ENCODE measurements at regions not wholly inside any gene's neighbourhood (a gene's known extent, or its start where the extent isn't known, plus 50 kb on each side); places are given as distances from the start of the nearest gene placed in this dataset.

DNA sequence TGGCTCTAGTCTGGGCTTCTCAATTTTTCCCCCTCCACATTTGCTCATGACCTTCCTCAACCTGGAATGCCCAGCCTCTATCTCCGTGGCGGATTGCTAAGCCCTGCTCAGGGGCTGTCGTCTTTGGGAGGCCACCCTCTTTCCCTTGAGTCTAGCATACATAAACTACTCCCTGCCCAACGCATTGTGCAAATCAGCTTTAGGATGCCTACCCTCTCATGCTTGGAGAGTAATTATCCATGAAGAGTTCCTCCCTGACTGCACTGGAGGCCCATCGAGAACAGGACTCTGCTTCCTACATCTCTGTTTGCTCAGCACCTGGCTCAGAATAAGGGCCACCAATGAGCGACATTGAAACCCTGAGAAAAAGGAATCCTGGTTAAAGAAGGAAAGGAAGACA lies 53.7 kb upstream of the NPAS2 start:
- no peak for DNase-seq

DNA sequence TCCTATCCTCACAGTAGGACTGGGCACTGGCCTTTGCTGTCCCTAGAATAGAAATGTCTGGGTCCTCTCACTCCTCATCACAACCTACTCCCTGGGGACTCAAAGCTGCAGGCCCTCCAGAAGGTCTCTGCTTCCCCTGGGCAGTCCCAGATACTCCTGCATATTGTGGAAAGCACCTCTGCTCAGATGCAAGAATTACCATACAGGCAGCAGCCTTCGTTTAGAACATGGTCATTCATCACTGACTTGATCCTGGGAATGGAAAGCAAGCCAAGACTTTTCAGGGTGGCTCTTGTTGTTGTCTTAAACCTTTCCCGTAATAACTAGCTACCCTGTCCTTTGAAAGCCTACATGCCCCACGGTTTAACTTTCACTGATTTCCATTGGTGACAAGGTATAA lies 53.1 kb upstream of the NPAS2 start:
- DNase-seq = no peak

- DNase-seq = no peak
Observed at GRCh38 chr2:100767224-100767653, 52.7 kb upstream of the NPAS2 start.

DNA sequence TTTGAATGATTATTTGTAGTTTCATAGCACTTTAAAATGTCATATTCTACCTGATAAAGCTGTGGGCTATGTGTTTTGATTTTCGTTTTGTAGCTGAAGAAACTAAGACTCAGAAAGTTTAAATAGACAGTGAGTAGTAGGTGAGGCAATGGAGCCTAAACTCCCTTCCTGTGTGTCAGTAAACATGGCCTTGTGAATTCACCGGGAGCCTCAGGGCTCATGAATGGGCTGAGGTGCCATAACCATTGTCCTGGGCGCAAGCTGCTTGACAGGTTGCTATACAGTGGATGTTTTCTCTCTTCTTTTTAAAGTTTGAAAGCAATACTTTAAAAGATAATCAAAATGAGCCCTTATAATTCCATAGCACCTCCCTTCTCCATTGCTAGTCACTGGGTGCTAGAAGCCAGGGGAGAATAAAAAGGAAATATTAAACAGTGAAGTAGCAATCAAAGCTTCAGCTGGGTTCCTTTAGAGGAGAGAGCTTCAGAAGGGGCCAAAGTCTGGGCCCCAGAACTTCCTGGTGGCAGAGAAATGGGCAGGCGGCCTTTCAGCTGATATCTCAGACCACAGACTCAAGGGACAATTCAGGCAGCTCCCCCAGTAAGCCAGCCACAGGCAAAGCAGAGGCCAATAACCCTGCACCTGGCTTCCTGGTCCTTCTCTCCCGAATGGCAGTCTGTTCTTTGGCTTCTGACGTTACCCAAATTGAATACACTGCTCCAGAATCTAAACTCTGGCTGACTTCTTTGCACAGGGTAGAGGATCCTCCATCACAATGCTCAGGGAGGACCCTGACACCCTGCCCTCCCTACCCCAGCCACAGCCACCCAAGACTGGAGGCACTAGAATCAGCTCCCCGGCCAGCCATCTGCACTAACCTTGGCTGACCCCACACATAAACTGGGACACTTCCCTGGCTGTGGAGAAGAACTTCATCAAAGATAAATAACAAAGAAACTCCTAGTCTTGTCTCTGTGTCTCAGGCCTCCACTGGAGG lies 51.8 kb upstream of the NPAS2 start:
- DNase-seq = no peak

Data from DMS79 (cell line).